ENCODE measurements at regions not wholly inside any gene's neighbourhood (a gene's known extent, or its start where the extent isn't known, plus 50 kb on each side); places are given as distances from the start of the nearest gene placed in this dataset.

GRCh38 chr6:47111685-47112084 lies 69.6 kb upstream of the ADGRF1 start:
- H3K27ac Mint-ChIP-seq (ENCODE audit: unreplicated experiment) = peak overlapping the region; percentile 98
- TF ChIP-seq CTCF (IDR thresholded peaks at IDR 0.05; ENCODE audit: insufficient read depth, low read depth, low read length) (no peak), EZH2 (IDR thresholded peaks at IDR 0.05; ENCODE audit: insufficient read depth, low read length) (no peak)

GRCh38 chr6:47109281-47109680 lies 67.1 kb upstream of the ADGRF1 start:
- DNase-seq (ENCODE audit: low read depth) (peak; percentile 35), FAIRE-seq (no peak)
- no peak overlapping the region for H2AFZ ChIP-seq (ENCODE audit: low read depth, low read length)
- Mint-ChIP-seq H3K27ac (ENCODE audit: unreplicated experiment) (peak overlapping the region; percentile 90), H3K36me3 (ENCODE audit: low read depth, unreplicated experiment) (no peaks in the 10 kb centered on the region), H3K4me3 (ENCODE audit: unreplicated experiment) (no peak overlapping the region), H3K9me3 (ENCODE audit: unreplicated experiment) (peaks cover 1% of the 10 kb centered on the region), H3K27me3 (ENCODE audit: low read depth, unreplicated experiment) (no peaks in the 10 kb centered on the region), H3K4me1 (ENCODE audit: low read depth, unreplicated experiment) (peaks cover 77% of the 10 kb centered on the region)
- no peaks in the 10 kb centered on the region for H3K79me2 ChIP-seq (ENCODE audit: insufficient read depth, low read length)
- H4K20me1 ChIP-seq (ENCODE audit: insufficient read depth, low read length) = no peaks in the 10 kb centered on the region
- no peaks in the 10 kb centered on the region for H3K27me3 ChIP-seq (ENCODE audit: insufficient read depth, low read length)
- no peaks in the 10 kb centered on the region for H3K9me3 ChIP-seq (ENCODE audit: insufficient read depth, low read depth, low read length)
- H3K36me3 ChIP-seq (ENCODE audit: insufficient read depth, low read length) = no peaks in the 10 kb centered on the region
- TF ChIP-seq EZH2 (IDR thresholded peaks at IDR 0.05; ENCODE audit: insufficient read depth, low read length) (no peak), CTCF (IDR thresholded peaks at IDR 0.05; ENCODE audit: insufficient read depth, low read depth, low read length) (no peak)
- peaks cover 4% of the 10 kb centered on the region for H3K4me1 ChIP-seq (ENCODE audit: insufficient read depth, low read length)
- H3K27ac ChIP-seq (ENCODE audit: low read depth, low read length) = no peak overlapping the region
- no peak overlapping the region for H3K4me2 ChIP-seq (ENCODE audit: low read length)
- H3K9ac ChIP-seq (ENCODE audit: low read length) = no peak overlapping the region
- no peak overlapping the region for H3K4me3 ChIP-seq (ENCODE audit: insufficient read depth, low read depth, low read length)

More at GRCh38 chr6:47111685-47112084, 69.6 kb upstream of the ADGRF1 start:
- H3K9me3 ChIP-seq (ENCODE audit: insufficient read depth, low read depth, low read length) = no peaks in the 10 kb centered on the region
- no peak overlapping the region for H3K9ac ChIP-seq (ENCODE audit: low read length)
- no peak overlapping the region for H2AFZ ChIP-seq (ENCODE audit: low read depth, low read length)
- H3K27ac ChIP-seq (ENCODE audit: low read depth, low read length) = no peak overlapping the region
- Mint-ChIP-seq H3K4me3 (ENCODE audit: unreplicated experiment) (no peak overlapping the region), H3K27me3 (ENCODE audit: low read depth, unreplicated experiment) (no peaks in the 10 kb centered on the region), H3K36me3 (ENCODE audit: low read depth, unreplicated experiment) (no peaks in the 10 kb centered on the region), H3K4me1 (ENCODE audit: low read depth, unreplicated experiment) (peaks cover 59% of the 10 kb centered on the region), H3K9me3 (ENCODE audit: unreplicated experiment) (no peaks in the 10 kb centered on the region)
- no peaks in the 10 kb centered on the region for H4K20me1 ChIP-seq (ENCODE audit: insufficient read depth, low read length)
- peak; percentile 47 for DNase-seq (ENCODE audit: low read depth)
- no peaks in the 10 kb centered on the region for H3K79me2 ChIP-seq (ENCODE audit: insufficient read depth, low read length)
- no peaks in the 10 kb centered on the region for H3K36me3 ChIP-seq (ENCODE audit: insufficient read depth, low read length)
- H3K4me3 ChIP-seq (ENCODE audit: insufficient read depth, low read depth, low read length) = no peak overlapping the region
- FAIRE-seq = no peak
- peak overlapping the region; percentile 2 for H3K4me2 ChIP-seq (ENCODE audit: low read length)
- H3K4me1 ChIP-seq (ENCODE audit: insufficient read depth, low read length) = peaks cover 4% of the 10 kb centered on the region
- no peaks in the 10 kb centered on the region for H3K27me3 ChIP-seq (ENCODE audit: insufficient read depth, low read length)

GRCh38 chr6:47106721-47107197 lies 64.6 kb upstream of the ADGRF1 start:
- Histone ChIP-seq H3K79me2 (ENCODE audit: insufficient read depth, low read length) (no peaks in the 10 kb centered on the region), H3K27ac (ENCODE audit: low read depth, low read length) (no peak overlapping the region), H3K9me3 (ENCODE audit: insufficient read depth, low read depth, low read length) (no peaks in the 10 kb centered on the region), H3K36me3 (ENCODE audit: insufficient read depth, low read length) (no peaks in the 10 kb centered on the region), H3K4me1 (ENCODE audit: insufficient read depth, low read length) (peaks cover 2% of the 10 kb centered on the region), H3K27me3 (ENCODE audit: insufficient read depth, low read length) (no peaks in the 10 kb centered on the region), H3K4me3 (ENCODE audit: insufficient read depth, low read depth, low read length) (no peak overlapping the region), H4K20me1 (ENCODE audit: insufficient read depth, low read length) (no peaks in the 10 kb centered on the region), H3K9ac (ENCODE audit: low read length) (no peak overlapping the region), H2AFZ (ENCODE audit: low read depth, low read length) (no peak overlapping the region), H3K4me2 (ENCODE audit: low read length) (no peak overlapping the region)
- peak overlapping the region; percentile 93 for H3K27ac Mint-ChIP-seq (ENCODE audit: unreplicated experiment)
- H3K27me3 Mint-ChIP-seq (ENCODE audit: low read depth, unreplicated experiment) = no peaks in the 10 kb centered on the region
- TF ChIP-seq CTCF (IDR thresholded peaks at IDR 0.05; ENCODE audit: insufficient read depth, low read depth, low read length) (no peak), EZH2 (IDR thresholded peaks at IDR 0.05; ENCODE audit: insufficient read depth, low read length) (no peak)
- DNase-seq (ENCODE audit: low read depth) (no peak), FAIRE-seq (no peak)
- peaks cover 1% of the 10 kb centered on the region for H3K9me3 Mint-ChIP-seq (ENCODE audit: unreplicated experiment)
- H3K4me3 Mint-ChIP-seq (ENCODE audit: unreplicated experiment) = no peak overlapping the region
- H3K4me1 Mint-ChIP-seq (ENCODE audit: low read depth, unreplicated experiment) = peaks cover 58% of the 10 kb centered on the region
- H3K36me3 Mint-ChIP-seq (ENCODE audit: low read depth, unreplicated experiment) = no peaks in the 10 kb centered on the region

Data from astrocyte (in vitro differentiated cells and primary cell).